Left ventricle myocardium inferior (tissue), 1 donor: ENCODE measurements at regions not wholly inside any gene's neighbourhood (a gene's known extent, or its start where the extent isn't known, plus 50 kb on each side); places are given as distances from the start of the nearest gene placed in this dataset.

Source experiments
- DNase-seq: peaks from one replicate; pipeline ENCODE4 v3.0.0-alpha.2; 2020
- H3K27ac ChIP-seq: fragments of 200-600 bp; replicated peaks from 2 replicates; pipeline ENCODE4 v1.8.0; 2021
- H3K27me3 ChIP-seq: fragments of 200-600 bp; 2 replicates; pipeline ENCODE4 v1.8.0; 2021; ENCODE audit warnings: low read depth
- H3K36me3 ChIP-seq: fragments of 200-600 bp; 2 replicates; pipeline ENCODE4 v1.8.0; 2021
- H3K4me1 ChIP-seq: fragments of 200-600 bp; 2 replicates; pipeline ENCODE4 v1.8.0; 2021
- H3K4me3 ChIP-seq: fragments of 200-600 bp; 2 replicates; pipeline ENCODE4 v1.8.0; 2021; ENCODE audit warnings: mild to moderate bottlenecking, moderate library complexity
- H3K9me3 ChIP-seq: fragments of 200-600 bp; replicated peaks from 2 replicates; pipeline ENCODE4 v1.8.0; 2021
- CTCF ChIP-seq: fragments of 200-600 bp; IDR thresholded peaks from 2 replicates; pipeline ENCODE4 v1.8.0; 2021; ENCODE audit warnings: antibody characterized with exemption, mild to moderate bottlenecking, borderline replicate concordance
- intact Hi-C: fragments of 100-400 bp; cut with micrococcal nuclease; formaldehyde crosslinking; loops from one replicate; pipeline ENCODE4 v1.11.0; 2022
- donor health status: DM: no; HTN: yes; CAD: no; lungs with severe emphysema.

- TF ChIP-seq CTCF: no peak
- no peak for DNase-seq
- Histone ChIP-seq H3K27ac (peak overlapping the region; percentile 79), H3K36me3 (no peaks in the 10 kb centered on the region), H3K4me3 (no peak overlapping the region), H3K9me3 (no peaks in the 10 kb centered on the region), H3K27me3 (no peaks in the 10 kb centered on the region), H3K4me1 (peaks cover 23% of the 10 kb centered on the region)
- intact Hi-C loops: no loop called here
Observed at GRCh38 chr5:67291066-67291465, 94.5 kb upstream of the CD180 start.

- Histone ChIP-seq H3K36me3 (no peaks in the 10 kb centered on the region), H3K4me3 (no peak overlapping the region), H3K9me3 (no peaks in the 10 kb centered on the region), H3K27me3 (no peaks in the 10 kb centered on the region), H3K4me1 (peaks cover 23% of the 10 kb centered on the region), H3K27ac (peak overlapping the region; percentile 79)
- intact Hi-C loops: no loop called here
- no peak for TF ChIP-seq CTCF
- DNase-seq: no peak
Observed at GRCh38 chr5:67290655-67291054, 94.1 kb upstream of the CD180 start.

- Histone ChIP-seq H3K36me3 (no peaks in the 10 kb centered on the region), H3K9me3 (no peaks in the 10 kb centered on the region), H3K27ac (peak overlapping the region; percentile 79), H3K4me1 (peaks cover 23% of the 10 kb centered on the region), H3K27me3 (no peaks in the 10 kb centered on the region), H3K4me3 (no peak overlapping the region)
- no peak for TF ChIP-seq CTCF
- intact Hi-C loops: no loop called here
- peak; percentile 26 for DNase-seq
Observed at GRCh38 chr5:67289763-67290521, 93.3 kb upstream of the CD180 start.

- intact Hi-C loops: no loop called here
- H3K9me3 ChIP-seq: no peaks in the 10 kb centered on the region
- H3K4me3 ChIP-seq: no peak overlapping the region
- H3K4me1 ChIP-seq: peaks cover 28% of the 10 kb centered on the region
- no peaks in the 10 kb centered on the region for H3K36me3 ChIP-seq
- H3K27me3 ChIP-seq: no peaks in the 10 kb centered on the region
- H3K27ac ChIP-seq: peak overlapping the region; percentile 79
- TF ChIP-seq CTCF: no peak
- no peak for DNase-seq
Observed at GRCh38 chr5:67287510-67288268, 91.1 kb upstream of the CD180 start.

GRCh38 chr5:67286006-67286405 lies 89.4 kb upstream of the CD180 start:
- DNase-seq: no peak
- H3K36me3 ChIP-seq: no peaks in the 10 kb centered on the region
- H3K4me3 ChIP-seq: no peak overlapping the region
- TF ChIP-seq CTCF: no peak
- peaks cover 28% of the 10 kb centered on the region for H3K4me1 ChIP-seq
- intact Hi-C loops: no loop called here
- H3K27me3 ChIP-seq: no peaks in the 10 kb centered on the region
- H3K27ac ChIP-seq: no peak overlapping the region
- H3K9me3 ChIP-seq: no peaks in the 10 kb centered on the region
